Middle frontal gyrus (tissue), 1 donor: ENCODE measurements at regions not wholly inside any gene's neighbourhood (a gene's known extent, or its start where the extent isn't known, plus 50 kb on each side); places are given as distances from the start of the nearest gene placed in this dataset.
"Not testable (repeated sequence)": the region's sequence is repeated elsewhere in the genome, so short reads cannot be mapped to it uniquely, and the experiment has no call there.

Source experiments
- DNase-seq: peaks from one replicate; pipeline ENCODE4 v3.0.0-alpha.2; 2015; ENCODE audit warnings: low spot score; ENCODE audit errors: extremely low spot score

DNA sequence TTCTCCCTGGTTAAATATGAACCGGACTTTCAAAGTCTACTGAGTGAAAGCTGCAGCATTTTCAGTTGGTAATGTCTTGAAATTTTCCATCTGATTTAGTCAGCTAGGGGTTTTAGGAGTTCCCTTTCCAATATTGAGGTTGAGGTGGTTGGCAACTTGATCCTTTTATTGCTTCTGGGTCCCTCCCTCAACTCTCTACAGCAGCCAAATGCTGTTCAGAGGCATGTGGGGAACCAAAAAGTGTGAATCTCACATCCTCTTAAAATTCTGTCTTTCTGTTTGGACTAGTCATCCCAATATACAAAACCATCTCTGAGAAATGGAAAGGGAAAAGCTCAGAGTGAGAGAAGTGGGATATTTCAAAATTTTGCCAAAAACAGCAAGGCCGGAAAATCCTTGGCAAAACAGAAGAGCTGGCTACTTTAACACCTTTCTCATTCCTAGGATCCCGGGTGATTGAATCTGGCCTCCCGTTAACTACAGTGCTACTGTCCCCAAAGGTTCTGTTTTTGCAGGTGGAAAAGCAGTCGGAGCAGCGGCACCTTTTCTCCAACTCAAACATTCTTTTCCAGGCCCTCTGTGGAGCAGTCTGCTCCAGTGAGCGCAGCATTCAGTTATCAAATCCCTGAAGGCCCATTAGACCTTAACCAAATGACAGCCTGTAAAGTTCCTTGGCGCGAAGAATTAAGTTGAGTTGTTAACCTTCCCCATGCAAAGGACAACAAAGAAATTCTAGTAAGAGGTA lies 345.9 kb upstream of the NUDT12 start:
- no peak for DNase-seq

DNA sequence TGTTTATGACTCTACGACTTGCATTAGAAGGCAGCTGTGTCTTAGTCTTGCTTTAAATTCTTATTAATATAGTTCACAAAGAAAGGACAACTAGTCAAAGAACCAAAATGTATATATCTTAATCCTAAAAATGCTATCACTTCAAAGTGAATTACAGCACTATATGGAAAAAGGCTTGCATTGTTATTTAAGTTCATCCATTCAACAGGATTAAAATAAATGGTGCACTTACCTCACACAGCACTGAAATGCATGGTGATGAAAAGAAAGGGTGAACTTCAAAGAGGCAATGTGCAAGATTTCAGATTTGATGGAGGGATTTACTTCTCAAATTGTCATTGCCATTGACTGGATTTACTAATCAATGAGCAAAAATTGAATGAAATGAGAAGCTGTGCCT lies 344.4 kb upstream of the NUDT12 start:
- DNase-seq = no peak

DNA sequence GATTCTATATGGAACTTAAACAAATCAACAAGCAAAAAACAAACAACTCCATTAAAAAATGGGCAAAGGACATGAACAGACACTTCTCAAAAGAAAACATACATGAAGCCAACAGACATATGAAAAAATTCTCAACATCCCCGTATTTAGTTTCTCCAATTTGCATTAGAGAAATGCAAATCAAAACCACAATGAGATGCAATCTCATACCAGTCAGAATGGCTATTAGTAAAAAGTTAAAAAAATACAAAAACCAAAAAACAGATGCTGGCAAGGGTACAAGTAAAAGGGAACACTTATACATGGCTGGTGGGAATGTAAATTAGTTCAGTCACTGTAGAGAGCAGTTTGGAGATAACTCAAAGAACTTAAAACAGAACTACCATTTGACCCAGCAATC lies 342.1 kb upstream of the NUDT12 start:
- no peak for DNase-seq

DNA sequence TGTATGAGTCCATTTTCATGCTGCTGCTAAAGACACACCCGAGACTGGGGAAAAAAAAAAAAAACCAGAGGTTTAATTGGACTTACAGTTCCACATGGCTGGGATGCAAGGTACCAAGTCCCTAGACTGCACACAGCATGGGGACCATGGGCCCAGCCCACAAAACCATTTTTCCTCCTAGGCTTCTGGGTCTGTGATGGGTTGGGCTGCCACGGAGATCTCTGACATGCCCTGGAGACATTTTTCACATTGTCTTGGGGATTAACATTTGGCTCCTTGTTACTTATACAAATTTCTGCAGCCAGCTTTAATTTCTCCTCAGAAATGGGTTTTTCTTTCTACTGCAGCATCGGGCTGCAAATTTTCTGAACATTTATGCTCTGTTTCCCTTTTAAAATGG lies 340.3 kb upstream of the NUDT12 start:
- no peak for DNase-seq

DNA sequence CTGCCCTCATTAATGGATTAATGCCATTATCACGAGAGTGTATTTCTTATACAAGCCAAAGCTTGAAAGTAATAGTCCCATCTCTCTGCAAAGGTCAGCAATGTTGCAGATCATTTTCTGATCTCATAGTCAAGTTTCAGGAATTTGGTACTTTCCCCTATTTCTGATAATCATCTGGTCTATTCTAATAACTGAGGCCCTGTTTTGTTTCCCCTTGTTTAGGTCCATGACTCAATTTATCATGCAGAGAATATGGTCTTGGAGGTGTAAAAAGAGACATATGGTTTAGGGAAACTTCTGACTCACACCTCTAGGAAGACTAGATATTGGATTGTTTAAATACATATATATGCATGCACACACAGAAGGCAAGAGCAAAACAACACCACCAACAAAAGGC lies 339.3 kb upstream of the NUDT12 start:
- no peak for DNase-seq

DNA sequence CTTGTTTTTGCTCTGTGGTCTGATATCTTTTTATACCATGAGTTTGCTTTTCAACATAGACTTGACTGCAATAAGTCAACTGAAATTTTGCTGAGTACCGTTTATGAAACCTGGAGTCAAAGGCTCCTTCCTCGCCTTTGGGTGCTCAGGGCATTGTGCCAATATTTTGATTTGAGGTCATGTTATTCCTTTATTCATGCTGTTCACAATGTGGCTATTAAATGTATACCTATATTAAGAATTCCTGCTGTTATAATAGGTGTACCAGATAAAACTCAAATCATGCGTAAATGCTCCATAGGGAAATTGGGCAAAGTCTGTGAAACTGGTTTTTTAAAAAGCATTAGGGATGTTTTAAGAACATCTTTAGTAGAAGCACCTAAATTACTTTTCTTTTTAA lies 334.0 kb upstream of the NUDT12 start:
- no peak for DNase-seq

DNA sequence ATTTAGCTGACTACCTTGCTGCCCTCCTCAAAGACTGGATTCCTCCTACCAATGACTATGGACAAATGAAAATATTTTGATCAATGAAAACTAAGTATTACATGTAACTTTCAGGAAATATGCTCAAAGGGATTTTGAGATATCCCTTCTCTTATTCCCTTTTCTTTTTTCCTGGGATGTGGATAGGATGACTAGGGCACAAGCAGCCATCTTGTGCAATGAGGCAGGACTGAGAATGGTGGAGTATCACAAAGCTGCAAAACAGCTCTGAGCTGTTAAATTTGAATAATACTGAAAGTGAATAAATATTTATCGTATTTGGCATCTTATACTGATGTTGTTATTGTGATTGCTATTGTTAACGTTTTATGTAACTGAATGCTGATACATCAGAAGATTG lies 333.1 kb upstream of the NUDT12 start:
- no peak for DNase-seq

DNA sequence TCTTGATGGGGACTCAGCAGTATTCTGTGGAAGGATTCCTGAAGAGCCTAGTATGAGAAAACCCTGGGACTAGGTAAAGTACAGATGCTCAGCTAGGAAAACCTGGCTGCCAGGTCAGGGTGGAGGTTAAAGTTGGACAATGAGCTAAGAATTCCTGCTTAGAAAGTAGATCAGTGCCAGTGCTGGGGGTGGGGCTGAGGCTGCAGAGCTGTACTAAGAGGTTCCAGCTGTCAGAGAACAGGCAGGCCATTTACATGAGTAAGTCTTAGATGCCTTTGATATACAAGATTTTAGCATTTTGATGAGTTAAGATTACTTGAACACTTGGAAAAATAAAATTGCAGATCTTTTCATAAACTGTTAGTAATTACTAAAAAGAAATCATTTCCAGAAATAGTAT lies 332.3 kb upstream of the NUDT12 start:
- no peak for DNase-seq

DNA sequence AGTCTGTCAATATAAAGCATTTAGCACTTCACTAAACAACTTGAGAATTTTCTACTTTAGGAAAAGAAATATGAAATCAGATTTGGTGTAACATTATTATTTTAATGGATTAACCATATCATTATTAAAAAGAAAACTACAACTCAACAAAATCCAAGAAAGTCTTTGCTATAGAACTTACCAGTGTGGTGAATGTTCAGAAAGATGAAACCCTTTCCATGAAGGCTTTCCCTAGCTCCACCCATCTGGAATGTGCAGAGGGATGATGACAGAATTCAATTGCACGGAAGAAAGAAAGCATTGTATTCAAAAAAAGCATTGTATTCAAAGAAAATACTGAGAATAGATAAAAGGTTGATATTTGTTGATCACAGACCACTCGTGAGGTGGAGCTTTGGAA lies 328.6 kb upstream of the NUDT12 start:
- no peak for DNase-seq

DNA sequence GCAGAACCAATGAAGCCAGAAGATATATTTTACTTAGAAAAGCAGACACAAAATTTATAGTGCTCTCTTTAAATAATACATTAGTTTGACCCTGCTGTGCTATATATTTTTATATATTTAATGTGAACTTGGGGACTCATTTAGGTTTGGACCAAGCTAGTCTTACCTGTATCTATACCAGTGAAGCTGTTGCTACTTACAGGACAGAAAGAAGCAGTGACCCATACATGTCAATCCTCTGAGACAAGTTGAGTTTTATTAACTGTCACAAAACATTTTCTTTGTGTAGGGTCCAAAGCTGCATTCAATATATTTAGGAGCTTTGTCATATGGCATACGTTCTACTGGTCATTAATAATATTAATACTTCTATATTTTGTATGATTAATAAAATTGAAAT lies 327.7 kb upstream of the NUDT12 start:
- DNase-seq = no peak

DNA sequence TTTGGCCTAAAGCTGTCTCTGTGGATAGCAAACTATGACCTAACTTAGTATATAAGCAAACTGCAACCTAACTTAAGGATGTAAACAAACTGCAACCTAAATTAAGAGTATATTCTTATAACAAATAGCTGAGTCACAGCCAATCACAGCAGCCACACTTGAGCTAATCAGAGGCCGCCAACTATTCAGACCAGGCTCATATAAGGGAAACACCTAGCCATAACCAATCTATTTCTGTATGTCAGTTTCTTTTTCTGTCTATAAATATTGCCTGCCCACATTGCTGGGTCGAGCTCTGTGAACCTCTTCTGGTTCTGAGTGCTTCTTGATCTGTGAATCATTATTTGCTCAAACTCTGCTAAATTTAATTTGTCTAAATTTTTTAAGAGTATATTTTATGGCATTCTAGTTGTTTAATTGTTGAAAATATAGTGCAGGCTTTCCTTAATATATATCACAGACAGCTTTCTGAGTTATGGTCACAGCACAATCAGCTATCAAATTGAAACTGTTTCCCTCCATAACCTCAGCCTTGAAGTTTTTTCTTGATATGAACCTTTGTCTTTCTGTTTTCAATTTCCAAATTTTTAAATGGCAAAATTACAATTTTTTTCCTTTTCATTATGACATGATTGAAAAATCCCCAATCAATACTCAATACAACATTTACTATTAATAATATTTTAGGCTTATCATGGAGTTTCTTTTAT lies 327.1 kb upstream of the NUDT12 start:
- DNase-seq = no peak

DNA sequence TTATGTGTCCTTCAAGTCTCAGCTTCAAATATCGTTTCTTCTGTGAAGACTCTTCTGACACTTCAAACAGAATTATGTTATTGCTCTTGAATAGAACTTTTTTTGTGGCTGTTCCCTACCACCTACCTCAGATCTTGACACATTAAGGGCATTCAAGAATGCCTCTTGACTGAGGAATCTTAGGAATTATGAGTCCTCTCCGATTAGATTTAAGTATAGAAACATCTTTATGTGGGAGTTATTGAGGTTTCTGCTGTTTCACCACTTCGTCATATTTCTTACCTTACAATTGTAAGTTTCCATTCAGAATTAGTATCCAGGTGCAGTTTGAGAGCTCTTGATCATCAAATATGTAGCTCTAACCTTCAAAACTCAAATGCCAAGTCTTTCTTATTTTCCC lies 324.2 kb upstream of the NUDT12 start:
- DNase-seq = no peak

DNA sequence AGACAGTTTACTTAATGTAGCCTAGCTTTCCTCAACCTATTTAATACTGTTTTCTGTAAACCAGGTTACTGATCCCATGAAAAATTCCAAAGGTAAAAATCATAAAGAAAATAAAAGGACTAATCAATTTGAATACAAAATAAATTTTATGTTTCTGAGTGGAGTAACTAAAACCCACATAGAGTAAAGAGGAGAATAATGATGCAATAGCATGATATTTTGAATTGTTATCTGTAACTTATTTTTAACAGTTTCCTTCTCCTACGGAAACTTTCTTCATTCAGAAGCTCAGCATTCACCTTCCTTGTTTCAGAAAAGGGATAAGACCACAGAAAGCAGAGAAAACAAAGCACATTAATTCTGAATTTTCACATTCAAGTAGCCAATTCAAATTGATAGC lies 320.6 kb upstream of the NUDT12 start:
- DNase-seq = no peak

DNA sequence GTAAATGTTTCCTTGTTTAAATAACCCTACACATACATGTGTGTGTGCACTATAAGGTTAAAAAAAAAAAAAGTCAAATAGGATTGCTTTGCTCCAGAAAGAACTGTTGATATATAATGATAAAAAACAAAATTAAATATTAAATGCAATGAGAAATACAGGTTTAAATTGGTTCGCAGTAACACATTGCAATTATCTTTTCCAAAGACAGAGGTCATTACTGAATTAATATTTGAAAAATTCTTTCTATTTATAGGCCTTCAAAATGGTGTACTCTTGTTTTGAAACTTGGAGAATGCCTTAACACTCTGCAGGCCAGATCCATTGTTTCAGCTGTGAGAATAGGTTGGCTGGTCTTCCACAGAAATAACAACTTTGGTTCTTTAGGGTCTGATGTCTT lies 319.0 kb upstream of the NUDT12 start:
- DNase-seq = no peak

DNA sequence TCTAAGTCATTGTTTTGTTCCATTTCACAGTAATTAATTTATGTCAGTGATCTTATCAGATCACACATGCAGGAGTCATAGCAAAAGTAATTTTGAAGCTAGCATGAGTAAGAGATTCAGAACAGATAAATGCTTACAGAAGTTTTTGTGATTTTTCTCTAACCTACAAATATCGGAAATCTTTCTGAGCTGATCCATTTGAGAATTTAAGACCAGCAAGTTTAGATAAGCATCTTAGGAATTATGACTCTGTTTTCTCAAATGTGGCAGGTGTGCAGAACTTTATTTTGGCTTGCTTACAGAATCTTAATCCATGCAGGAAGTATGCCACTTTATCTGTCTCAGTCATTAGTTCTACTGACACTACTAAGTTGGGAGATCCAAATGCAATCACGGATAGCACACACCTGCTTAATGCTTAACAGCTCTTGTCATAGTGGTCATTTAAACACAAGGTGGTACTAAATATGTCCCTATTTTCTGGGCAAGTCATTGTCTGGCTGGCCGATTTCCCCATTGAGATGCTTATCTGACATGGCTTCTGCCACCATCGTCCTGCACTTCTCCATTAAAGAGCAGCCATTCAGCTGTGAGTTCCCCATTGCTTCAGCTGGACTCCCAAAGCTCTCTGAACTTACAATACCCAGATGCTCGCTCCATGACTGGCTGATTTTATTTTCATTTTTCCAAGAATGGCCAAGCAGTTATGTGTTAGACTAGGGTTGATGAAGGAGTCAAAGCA lies 305.4 kb upstream of the NUDT12 start:
- DNase-seq = no peak

DNA sequence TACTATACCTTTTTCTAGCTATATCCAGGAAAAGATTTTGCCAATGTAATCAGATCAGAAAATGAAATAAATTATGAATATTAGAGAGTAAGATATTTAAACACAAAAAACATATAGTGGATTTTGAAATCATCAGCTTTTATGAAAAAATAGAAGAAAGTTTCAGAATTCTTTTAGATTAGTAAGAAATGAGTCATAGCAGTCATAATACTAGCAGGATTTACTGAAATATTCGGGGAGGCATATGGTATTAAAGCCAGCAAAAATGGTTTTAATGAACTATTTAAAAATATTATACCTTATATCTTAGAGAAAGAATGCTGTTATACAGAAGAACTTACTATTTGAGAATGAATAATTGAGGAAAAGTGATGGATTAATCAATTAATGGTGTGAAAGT lies 303.6 kb upstream of the NUDT12 start:
- no peak for DNase-seq

DNA sequence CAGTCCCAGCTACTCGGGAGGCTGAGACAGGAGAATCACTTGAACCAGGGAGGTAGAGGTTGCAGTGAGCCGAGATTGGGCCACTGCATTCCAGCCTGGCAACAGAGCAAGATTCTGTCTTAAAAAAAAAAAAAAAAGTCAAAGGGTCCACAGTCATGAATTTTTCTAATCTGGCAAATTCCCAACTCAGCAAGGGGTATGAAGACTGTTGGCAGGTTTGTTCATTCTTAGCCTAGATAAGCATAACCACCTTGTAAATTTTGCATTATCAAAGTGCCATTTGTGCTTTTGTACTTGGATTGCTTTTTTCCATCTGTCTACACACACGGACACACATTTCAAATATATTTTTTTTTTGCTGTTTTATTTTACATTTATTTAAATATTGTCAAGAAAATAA lies 299.8 kb upstream of the NUDT12 start:
- no peak for DNase-seq

DNA sequence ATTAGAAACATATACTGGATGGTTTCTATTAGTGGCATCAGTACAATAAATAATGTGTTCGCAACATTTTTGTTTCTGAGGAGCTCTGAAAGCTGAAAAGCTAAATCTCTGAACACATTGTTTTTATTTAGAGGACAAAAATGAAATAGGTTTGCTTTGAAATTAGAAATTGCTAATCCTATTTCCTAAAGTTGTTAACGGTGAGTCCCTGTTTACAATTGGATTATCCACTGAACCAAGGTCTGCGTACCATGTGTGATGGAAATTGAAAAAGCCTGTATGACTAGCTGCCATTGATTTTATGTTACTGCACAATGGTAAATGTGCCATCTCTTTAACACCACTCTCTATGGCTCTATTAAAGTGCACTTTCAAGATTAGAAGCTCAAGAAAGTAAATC lies 297.7 kb upstream of the NUDT12 start:
- DNase-seq = no peak

DNA sequence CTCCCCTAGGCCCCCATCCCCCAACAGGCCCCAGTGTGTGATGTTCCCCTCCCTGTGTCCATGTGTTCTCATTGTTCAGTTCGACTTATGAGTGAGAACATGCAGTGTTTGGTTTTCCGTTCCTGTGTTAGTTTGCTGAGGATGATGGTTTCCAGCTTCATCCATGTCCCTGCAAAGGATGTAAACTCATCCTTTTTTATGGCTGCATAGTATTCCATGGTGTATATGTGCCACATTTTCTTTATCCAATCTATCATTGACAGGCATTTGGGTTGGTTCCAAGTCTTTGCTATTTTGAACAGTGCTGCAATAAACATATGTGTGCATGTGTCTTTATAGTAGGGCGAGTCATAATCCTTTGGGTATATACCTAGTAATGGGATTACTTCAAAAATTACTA lies 295.8 kb upstream of the NUDT12 start:
- DNase-seq = not testable (repeated sequence)

DNA sequence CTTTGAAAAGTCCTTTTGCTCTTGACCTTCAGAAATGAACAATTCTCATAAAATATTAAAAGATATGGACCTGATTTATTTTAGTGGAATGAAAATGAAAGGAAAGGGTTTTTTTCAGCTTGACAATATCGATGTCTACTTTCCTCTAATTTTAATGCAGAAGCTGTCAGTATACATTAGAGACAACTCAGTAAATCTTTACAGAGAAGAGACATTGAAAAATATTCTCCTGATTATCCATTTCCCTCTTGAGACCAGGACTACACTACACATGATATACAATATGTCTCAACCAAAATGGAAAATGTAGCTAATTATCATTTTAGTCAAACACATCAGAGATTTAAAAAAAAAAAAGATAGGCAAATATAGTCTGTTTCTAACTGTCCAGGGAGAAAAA lies 288.5 kb upstream of the NUDT12 start:
- no peak for DNase-seq

DNA sequence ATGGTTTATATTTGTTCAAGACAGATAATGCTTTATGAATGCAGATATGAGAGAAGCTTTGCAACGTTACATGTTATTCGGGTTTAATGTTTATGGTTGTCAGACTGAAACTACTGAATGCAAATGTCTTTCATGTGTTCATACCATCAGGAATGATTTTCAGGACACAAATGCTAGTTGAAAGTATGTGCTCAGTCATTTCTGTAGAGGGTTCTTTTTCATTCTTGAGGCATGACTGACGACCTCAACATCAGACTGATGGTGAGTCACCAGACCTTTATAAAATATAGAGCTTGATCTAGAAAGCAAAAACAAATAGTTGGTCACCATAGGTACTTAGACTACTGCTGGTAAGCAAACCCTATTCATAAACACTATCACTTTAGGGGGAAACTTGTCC lies 287.3 kb upstream of the NUDT12 start:
- DNase-seq = no peak

DNA sequence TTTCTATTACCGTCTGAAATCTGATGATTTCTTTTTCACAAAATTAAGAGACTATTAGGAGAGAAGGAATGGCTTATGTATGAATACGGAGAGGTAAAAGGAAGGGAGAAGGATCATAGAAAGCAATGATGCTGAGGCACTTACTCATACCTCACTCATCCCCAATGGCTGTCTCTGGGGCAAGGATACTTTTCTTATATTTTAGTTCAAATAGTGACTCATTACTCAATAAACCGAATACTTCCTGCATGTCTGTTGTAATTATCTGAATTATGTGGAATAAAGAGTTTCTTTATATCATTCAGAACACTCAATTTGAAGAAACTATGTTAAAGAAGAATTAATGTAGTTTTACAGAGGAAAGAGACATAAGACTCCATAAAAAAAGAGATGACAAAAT lies 284.5 kb upstream of the NUDT12 start:
- DNase-seq = no peak

DNA sequence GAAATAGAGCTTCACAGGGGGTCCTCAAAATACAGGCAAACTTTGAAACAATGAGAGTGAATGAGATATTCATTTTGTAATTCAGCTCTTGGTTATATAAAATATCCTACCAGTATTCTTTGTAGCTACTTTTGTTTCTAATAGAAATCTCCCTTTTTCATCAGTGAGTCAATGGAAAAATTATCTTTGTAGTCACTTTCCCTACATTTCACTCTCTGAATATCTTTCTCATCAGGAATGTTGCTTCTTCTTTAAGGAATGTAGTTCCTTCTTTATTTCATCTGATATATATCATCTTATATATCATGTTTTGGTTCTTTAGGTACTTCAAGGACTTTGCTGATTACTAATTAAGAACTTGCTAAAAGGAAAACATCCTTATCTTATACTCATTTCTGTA lies 280.3 kb upstream of the NUDT12 start:
- DNase-seq = no peak
